ENCODE measurements at regions not wholly inside any gene's neighbourhood (a gene's known extent, or its start where the extent isn't known, plus 50 kb on each side); places are given as distances from the start of the nearest gene placed in this dataset.

DNA sequence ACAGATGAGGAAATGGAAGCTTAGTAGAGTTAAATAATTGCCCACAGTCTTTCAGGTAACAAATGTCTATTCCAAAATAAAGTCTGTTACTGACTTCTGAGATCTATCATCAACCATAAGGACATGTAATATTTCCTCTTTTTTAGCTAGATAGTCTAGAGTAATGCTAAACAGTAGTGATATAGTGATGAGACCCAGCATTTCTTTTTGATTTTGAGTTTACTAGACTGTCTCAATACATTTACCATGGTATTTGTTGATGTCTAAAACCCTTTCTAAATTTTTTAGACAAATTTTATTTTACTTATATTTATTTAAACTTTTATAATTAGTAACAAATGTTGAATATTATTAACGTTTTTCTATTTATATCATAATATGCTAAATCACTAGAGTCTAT lies 465.1 kb upstream of the SLIT2 start:
- TF ChIP-seq POLR2A (IDR thresholded peaks at IDR 0.05; ENCODE audit: low read depth, low read length) (no peak), POLR2AphosphoS5 (IDR thresholded peaks at IDR 0.05; ENCODE audit: low read depth, low read length) (no peak)
